IMR-90 (cell line): ENCODE measurements at regions not wholly inside any gene's neighbourhood (a gene's known extent, or its start where the extent isn't known, plus 50 kb on each side); places are given as distances from the start of the nearest gene placed in this dataset.

Source experiments
- ATAC-seq: fragments of 200-7000 bp; cut with Tn5 transposase; 2 replicates; pipeline ENCODE4 v1.9.1; 2020; ENCODE audit warnings: low read depth, mild to moderate bottlenecking, moderate library complexity
- BruUV-seq: library from RNA; stranded (reverse); fragments of 400-500 nt; replicated peaks from 2 replicates; lab custom pipeline; 2021; lab: Mats Ljungman, UMichigan
- CTCF ChIA-PET: fragments of 300-600 bp; formaldehyde crosslinking; extraction: SDS; loops from one replicate; lab custom pipeline; 2021; ENCODE audit warnings: antibody characterized with exemption; lab: Yijun Ruan, JAX
- POLR2A ChIA-PET: fragments of 300-600 bp; sonication (Branson Sonifier 250); formaldehyde crosslinking; loops from one replicate; lab custom pipeline; 2022; ENCODE audit warnings: antibody characterized with exemption; ENCODE audit not compliant: unreplicated experiment; lab: Charles Lee
- DNase-seq: peaks from one replicate; pipeline ENCODE4 v3.0.0; 2013
- H2AFZ ChIP-seq: replicated peaks from 2 replicates; pipeline ENCODE3; 2013; ENCODE audit warnings: low read length, mild to moderate bottlenecking; ENCODE audit not compliant: poor library complexity
- H2AK5ac ChIP-seq: 2 replicates; pipeline ENCODE4 v1.6.1; 2013; ENCODE audit warnings: low read depth, low read length, inconsistent platforms
- H2AK9ac ChIP-seq: replicated peaks from 2 replicates; pipeline ENCODE3; 2013; ENCODE audit warnings: mild to moderate bottlenecking, low read depth, low read length, moderate library complexity; ENCODE audit not compliant: poor library complexity
- H2BK120ac ChIP-seq: 2 replicates; pipeline ENCODE4 v1.6.1; 2013; ENCODE audit warnings: low read depth, low read length, inconsistent platforms
- H2BK15ac ChIP-seq: 3 replicates; pipeline ENCODE4 v1.6.1; 2013; ENCODE audit warnings: low read depth, low read length, inconsistent platforms
- H2BK20ac ChIP-seq: 2 replicates; pipeline ENCODE4 v1.6.1; 2013; ENCODE audit warnings: low read depth, mild to moderate bottlenecking, inconsistent platforms, low read length, moderate library complexity
- H2BK5ac ChIP-seq: 2 replicates; pipeline ENCODE4 v1.6.1; 2013; ENCODE audit warnings: mild to moderate bottlenecking, low read depth, low read length, inconsistent platforms; ENCODE audit not compliant: poor library complexity, severe bottlenecking
- H3K14ac ChIP-seq: replicated peaks from 2 replicates; pipeline ENCODE4 v1.6.1; 2013; ENCODE audit warnings: low read depth, low read length, inconsistent platforms
- H3K18ac ChIP-seq: 2 replicates; pipeline ENCODE4 v1.6.1; 2013; ENCODE audit warnings: low read depth, low read length, control low read depth
- H3K23ac ChIP-seq: 2 replicates; pipeline ENCODE4 v1.6.1; 2013; ENCODE audit warnings: low read depth, low read length, inconsistent platforms
- H3K27ac ChIP-seq: 2 replicates; pipeline ENCODE4 v1.5.1; 2013; ENCODE audit warnings: mild to moderate bottlenecking, control low read depth, low read length; ENCODE audit not compliant: insufficient read depth
- H3K27me3 ChIP-seq: 2 replicates; pipeline ENCODE4 v1.6.1; 2013; ENCODE audit warnings: low read length; ENCODE audit not compliant: control insufficient read depth, insufficient read depth
- H3K36me3 ChIP-seq: 2 replicates; pipeline ENCODE4 v1.6.1; 2013; ENCODE audit warnings: low read length, mixed read lengths; ENCODE audit not compliant: control insufficient read depth, insufficient read depth
- H3K4ac ChIP-seq: 2 replicates; pipeline ENCODE4 v1.6.1; 2013; ENCODE audit warnings: low read depth, low read length, inconsistent platforms
- H3K4me1 ChIP-seq: 2 replicates; pipeline ENCODE4 v1.6.1; 2013; ENCODE audit warnings: low read length, mixed read lengths; ENCODE audit not compliant: control insufficient read depth, insufficient read depth
- H3K4me2 ChIP-seq: 2 replicates; pipeline ENCODE4 v1.6.1; 2013; ENCODE audit warnings: low read depth, mild to moderate bottlenecking, control low read depth, low read length, moderate library complexity
- H3K4me3 ChIP-seq: 2 replicates; pipeline ENCODE4 v1.5.1; 2013; ENCODE audit warnings: low read depth, mild to moderate bottlenecking, control low read depth, low read length, moderate library complexity; ENCODE audit not compliant: insufficient read depth
- H3K56ac ChIP-seq: 2 replicates; pipeline ENCODE4 v1.6.1; 2013; ENCODE audit warnings: low read length, inconsistent platforms; ENCODE audit not compliant: insufficient read depth; ENCODE audit errors: extremely low read depth
- H3K79me1 ChIP-seq, 2 experiments: 2 replicates each; pipeline ENCODE4 v1.6.1; 2013; ENCODE audit warnings: low read length in 2 of 2, inconsistent platforms in 1 of 2, low read depth in 1 of 2
- H3K9ac ChIP-seq: 2 replicates; pipeline ENCODE4 v1.6.1; 2013; ENCODE audit warnings: low read depth, low read length, control low read depth
- H3K9me1 ChIP-seq: 2 replicates; pipeline ENCODE4 v1.6.1; 2013; ENCODE audit warnings: low read length, inconsistent platforms; ENCODE audit not compliant: insufficient read depth
- H3K9me3 ChIP-seq: 2 replicates; pipeline ENCODE4 v1.6.1; 2013; ENCODE audit warnings: low read length; ENCODE audit not compliant: control insufficient read depth, insufficient read depth
- H4K20me1 ChIP-seq: 2 replicates; pipeline ENCODE4 v1.6.1; 2013; ENCODE audit warnings: low read length, inconsistent platforms; ENCODE audit not compliant: insufficient read depth
- H4K5ac ChIP-seq: 2 replicates; pipeline ENCODE4 v1.6.1; 2013; ENCODE audit warnings: mild to moderate bottlenecking, low read depth, low read length, control low read depth
- H4K8ac ChIP-seq, 2 experiments: 2 replicates each; pipeline ENCODE4 v1.6.1; 2013; ENCODE audit warnings: low read depth in 2 of 2, low read length in 2 of 2, control low read depth in 1 of 2, inconsistent platforms in 1 of 2
- H4K91ac ChIP-seq: 2 replicates; pipeline ENCODE4 v1.6.1; 2013; ENCODE audit warnings: low read depth, low read length, inconsistent platforms; ENCODE audit not compliant: insufficient read depth
- BHLHE40 ChIP-seq: fragments of 150-350 bp; IDR thresholded peaks from 2 replicates; pipeline ENCODE4 v1.6.1; 2016; ENCODE audit warnings: mild to moderate bottlenecking, low read depth, low read length
- CEBPB ChIP-seq: IDR thresholded peaks from 2 replicates; pipeline ENCODE4 v1.6.1; 2012; ENCODE audit warnings: low read depth, low read length, improper control_type of control experiment
- CHD1 ChIP-seq: IDR thresholded peaks from 2 replicates; pipeline ENCODE4 v1.6.1; 2012; ENCODE audit warnings: low read depth, low read length, improper control_type of control experiment
- CTCF ChIP-seq: conservative IDR thresholded peaks from 2 replicates; pipeline ENCODE4 v1.5.1; 2012; ENCODE audit warnings: mild to moderate bottlenecking, low read depth, low read length, improper control_type of control experiment
- ELK1 ChIP-seq: fragments of 150-350 bp; IDR thresholded peaks from 2 replicates; pipeline ENCODE4 v1.6.1; 2016; ENCODE audit warnings: low read depth, mild to moderate bottlenecking, low read length, moderate library complexity, borderline replicate concordance
- FOS ChIP-seq: fragments of 150-350 bp; IDR thresholded peaks from 2 replicates; pipeline ENCODE4 v1.6.1; 2016; ENCODE audit warnings: low read depth, low read length
- MAFK ChIP-seq: IDR thresholded peaks from 2 replicates; pipeline ENCODE4 v1.6.1; 2012; ENCODE audit warnings: low read depth, low read length, improper control_type of control experiment
- MAZ ChIP-seq: IDR thresholded peaks from 2 replicates; pipeline ENCODE4 v1.6.1; 2012; ENCODE audit warnings: low read depth, mild to moderate bottlenecking, low read length, improper control_type of control experiment, moderate library complexity, borderline replicate concordance
- MXI1 ChIP-seq: IDR thresholded peaks from 2 replicates; pipeline ENCODE4 v1.6.1; 2012; ENCODE audit warnings: low read depth, mild to moderate bottlenecking, low read length, moderate library complexity, borderline replicate concordance
- NFE2L2 ChIP-seq: fragments of 150-350 bp; IDR thresholded peaks from 2 replicates; pipeline ENCODE4 v1.6.1; 2016; ENCODE audit warnings: low read depth, mild to moderate bottlenecking, low read length
- POLR2A ChIP-seq: IDR thresholded peaks from 2 replicates; pipeline ENCODE4 v1.6.1; 2012; ENCODE audit warnings: mild to moderate bottlenecking, low read depth, low read length
- RAD21 ChIP-seq: IDR thresholded peaks from 2 replicates; pipeline ENCODE4 v1.6.1; 2012; ENCODE audit warnings: low read length, improper control_type of control experiment
- RCOR1 ChIP-seq: IDR thresholded peaks from 2 replicates; pipeline ENCODE4 v1.6.1; 2012; ENCODE audit warnings: mild to moderate bottlenecking, low read length, improper control_type of control experiment; ENCODE audit not compliant: insufficient replicate concordance
- RFX5 ChIP-seq: IDR thresholded peaks from 2 replicates; pipeline ENCODE4 v1.8.0; 2012; ENCODE audit warnings: low read depth, mild to moderate bottlenecking, low read length, moderate library complexity
- SMC3 ChIP-seq: fragments of 150-350 bp; IDR thresholded peaks from 2 replicates; pipeline ENCODE4 v1.6.1; 2016; ENCODE audit warnings: low read depth, mild to moderate bottlenecking, antibody characterized with exemption, low read length, moderate library complexity
- USF2 ChIP-seq: fragments of 150-350 bp; IDR thresholded peaks from 2 replicates; pipeline ENCODE4 v1.6.1; 2017; ENCODE audit warnings: mild to moderate bottlenecking, antibody characterized with exemption, low read length, low read depth
- WGBS, 2 experiments: methylation state at CpG; one replicate each; pipeline versions ENCODE4 v1.1.5 to v1.1.7; 2013; ENCODE audit warnings: missing lambda C conversion rate in 2 of 2; ENCODE audit not compliant: insufficient read length in 1 of 2; ENCODE audit errors: extremely low coverage in 2 of 2; 5-methylcytosine and 5-hydroxymethylcytosine counted together
- dilution Hi-C: fragments of 300-500 bp; cut with HindIII; formaldehyde crosslinking; loops from one replicate; pipeline ENCODE4 v1.14.3; 2018; ENCODE audit warnings: low sequenced_read_pairs; ENCODE audit not compliant: unreplicated experiment
- in situ Hi-C: fragments of 300-500 bp; cut with MboI; formaldehyde crosslinking; loops from 3 replicates; pipeline ENCODE4 v1.14.3; 2019; ENCODE audit warnings: low sequenced_read_pairs, inconsistent platforms, mixed read lengths
- intact Hi-C: fragments of 100-400 bp; cut with micrococcal nuclease; formaldehyde crosslinking; loops from 2 replicates; pipeline ENCODE4 v1.10.0; 2022

GRCh38 chr5:147140558-147140957 lies 94.3 kb upstream of the STK32A start:
- ChIA-PET POLR2A (no interaction called here), CTCF (no interaction called here)
- Histone ChIP-seq H3K4ac (no peak overlapping the region), H3K9me3 (0 out of 2 replicates have a peak, but pooled peaks cover 4% of the 10 kb centered on the region), H4K91ac (no peak overlapping the region), H2AK5ac (no peak overlapping the region), H4K5ac (no peak overlapping the region), H3K9ac (no peak overlapping the region), H3K9me1 (no peaks in the 10 kb centered on the region), H3K27me3 (no peaks in the 10 kb centered on the region), H3K14ac (no peak overlapping the region), H4K20me1 (no peaks in the 10 kb centered on the region), H2AK9ac (no peak overlapping the region), H3K23ac (no peak overlapping the region), H3K4me1 (no peaks in the 10 kb centered on the region), H2AFZ (no peak overlapping the region), H2BK120ac (no peak overlapping the region), H2BK15ac (no peak overlapping the region), H2BK20ac (no peak overlapping the region), H3K79me1 (no peaks in the 10 kb centered on the region), H3K36me3 (no peaks in the 10 kb centered on the region), H4K8ac (no peak overlapping the region), H3K4me3 (no peak overlapping the region), H3K56ac (no peak overlapping the region), H3K18ac (no peak overlapping the region), H2BK5ac (no peak overlapping the region), H3K4me2 (no peak overlapping the region), H3K27ac (no peak overlapping the region)
- dilution Hi-C loops (no loop called here), intact Hi-C loops (no loop called here), in situ Hi-C loops (no loop called here)
- DNase-seq (no peak), ATAC-seq (no peak)
- no CpG with 5 or more reads among the region's 1 CpG for WGBS, 2 experiments
- no peak for TF ChIP-seq RCOR1
- no peak for TF ChIP-seq ELK1
- TF ChIP-seq SMC3: no peak
- TF ChIP-seq CHD1: no peak
- no peak for TF ChIP-seq CTCF
- TF ChIP-seq BHLHE40: no peak
- no peak for TF ChIP-seq POLR2A
- no peak for TF ChIP-seq USF2
- no peak for TF ChIP-seq RAD21
- TF ChIP-seq MAFK: no peak
- no peak for TF ChIP-seq MAZ
- no peak for TF ChIP-seq FOS
- no peak for TF ChIP-seq CEBPB
- TF ChIP-seq MXI1: no peak
- no peak for TF ChIP-seq RFX5
- no peak for TF ChIP-seq NFE2L2
- BruUV-seq: no TSS peak
